SK-N-MC (cell line): ENCODE measurements at regions not wholly inside any gene's neighbourhood (a gene's known extent, or its start where the extent isn't known, plus 50 kb on each side); places are given as distances from the start of the nearest gene placed in this dataset.
A peak's percentile ranks its signal among the peaks of the same experiment; 100 is the strongest.

Source experiments
- DNase-seq: peaks from one replicate; pipeline ENCODE4 v3.0.0-alpha.2; 2011; ENCODE audit warnings: low read depth, low spot score
- H3K27ac ChIP-seq: fragments of 200-600 bp; sonication (generic); 2 replicates; pipeline ENCODE4 v1.5.1; 2016; ENCODE audit warnings: mixed run types
- H3K36me3 ChIP-seq: fragments of 200-600 bp; sonication (generic); 2 replicates; pipeline ENCODE4 v1.6.1; 2017; ENCODE audit warnings: antibody characterized with exemption, low read length, mixed read lengths; ENCODE audit not compliant: insufficient read depth
- H3K4me3 ChIP-seq: fragments of 200-600 bp; sonication (generic); 2 replicates; pipeline ENCODE4 v1.5.1; 2016
- H3K9ac ChIP-seq: fragments of 200-600 bp; sonication (generic); 2 replicates; pipeline ENCODE4 v1.8.0; 2017; ENCODE audit warnings: mixed run types, mixed read lengths; ENCODE audit not compliant: insufficient read length
- H3K9me3 ChIP-seq: fragments of 200-600 bp; sonication (generic); 2 replicates; pipeline ENCODE4 v1.6.1; 2017; ENCODE audit warnings: low read depth, mild to moderate bottlenecking, antibody characterized with exemption, low read length, moderate library complexity, mixed read lengths
- EZH2 ChIP-seq: fragments of 200-600 bp; sonication (generic); IDR thresholded peaks from one replicate; pipeline ENCODE4 v1.6.1; 2017; ENCODE audit warnings: antibody characterized with exemption
- FOXP2 ChIP-seq: optimal IDR thresholded peaks from 2 replicates; pipeline ENCODE3; 2011; ENCODE audit warnings: mild to moderate bottlenecking, moderate library complexity; ENCODE audit not compliant: insufficient read depth; ENCODE audit errors: extremely low read length, control extremely low read depth
- POLR2AphosphoS5 ChIP-seq: IDR thresholded peaks from 2 replicates; pipeline ENCODE4 v1.6.1; 2012; ENCODE audit warnings: mild to moderate bottlenecking, low read depth, low read length, borderline replicate concordance

GRCh38 chr10:2436933-2437332, 630.4 kb upstream of the PFKP start:
- H3K36me3 ChIP-seq = no peaks in the 10 kb centered on the region
- H3K27ac ChIP-seq = no peak overlapping the region
- no peak overlapping the region for H3K4me3 ChIP-seq
- no peaks in the 10 kb centered on the region for H3K9me3 ChIP-seq
- H3K9ac ChIP-seq = no peak overlapping the region
- no peak for DNase-seq
- TF ChIP-seq EZH2 = no peak
- TF ChIP-seq FOXP2 = no peak
- no peak for TF ChIP-seq POLR2AphosphoS5

GRCh38 chr10:2431961-2432360, 635.4 kb upstream of the PFKP start:
- TF ChIP-seq EZH2 = no peak
- TF ChIP-seq POLR2AphosphoS5 = no peak
- TF ChIP-seq FOXP2 = no peak
- H3K9ac ChIP-seq = no peak overlapping the region
- no peak overlapping the region for H3K27ac ChIP-seq
- DNase-seq = no peak
- no peaks in the 10 kb centered on the region for H3K36me3 ChIP-seq
- H3K9me3 ChIP-seq = no peaks in the 10 kb centered on the region
- H3K4me3 ChIP-seq = no peak overlapping the region

GRCh38 chr10:2427412-2427811, 639.9 kb upstream of the PFKP start:
- Histone ChIP-seq H3K9ac (no peak overlapping the region), H3K4me3 (no peak overlapping the region), H3K36me3 (no peaks in the 10 kb centered on the region), H3K27ac (no peak overlapping the region), H3K9me3 (no peaks in the 10 kb centered on the region)
- TF ChIP-seq POLR2AphosphoS5 = no peak
- TF ChIP-seq FOXP2 = no peak
- TF ChIP-seq EZH2 = no peak
- no peak for DNase-seq

- Histone ChIP-seq H3K9ac (no peak overlapping the region), H3K9me3 (no peaks in the 10 kb centered on the region), H3K27ac (no peak overlapping the region), H3K4me3 (no peak overlapping the region), H3K36me3 (no peaks in the 10 kb centered on the region)
- TF ChIP-seq EZH2 (no peak), POLR2AphosphoS5 (no peak)
- no peak for DNase-seq
These were observed 642.0 kb upstream of the PFKP start for GRCh38 chr10:2425320-2425719.

- Histone ChIP-seq H3K9me3 (no peaks in the 10 kb centered on the region), H3K4me3 (no peak overlapping the region), H3K27ac (peak overlapping the region; percentile 62; the same call in 1 of the 2 replicates), H3K9ac (no peak overlapping the region), H3K36me3 (no peaks in the 10 kb centered on the region)
- TF ChIP-seq FOXP2 = no peak
- TF ChIP-seq EZH2 = no peak
- no peak for TF ChIP-seq POLR2AphosphoS5
- no peak for DNase-seq
These were observed 652.8 kb upstream of the PFKP start for GRCh38 chr10:2414562-2414961.

- peak overlapping the region; percentile 62; the same call in 1 of the 2 replicates for H3K27ac ChIP-seq
- TF ChIP-seq EZH2 = no peak
- TF ChIP-seq POLR2AphosphoS5 = no peak
- no peak for TF ChIP-seq FOXP2
- H3K9ac ChIP-seq = no peak overlapping the region
- H3K9me3 ChIP-seq = no peaks in the 10 kb centered on the region
- no peak overlapping the region for H3K4me3 ChIP-seq
- no peaks in the 10 kb centered on the region for H3K36me3 ChIP-seq
- DNase-seq = no peak
These were observed 653.3 kb upstream of the PFKP start for GRCh38 chr10:2414039-2414438.

GRCh38 chr10:2410049-2410448, 657.3 kb upstream of the PFKP start:
- Histone ChIP-seq H3K9me3 (no peaks in the 10 kb centered on the region), H3K9ac (no peak overlapping the region), H3K36me3 (no peaks in the 10 kb centered on the region), H3K27ac (no peak overlapping the region), H3K4me3 (no peak overlapping the region)
- DNase-seq = no peak
- no peak for TF ChIP-seq POLR2AphosphoS5
- TF ChIP-seq FOXP2 = no peak
- TF ChIP-seq EZH2 = no peak

GRCh38 chr10:2401459-2401858, 664.1 kb upstream of the ADARB2 start:
- no peak overlapping the region for H3K9ac ChIP-seq
- TF ChIP-seq POLR2AphosphoS5 (no peak), EZH2 (no peak), FOXP2 (no peak)
- DNase-seq = no peak
- H3K27ac ChIP-seq = no peak overlapping the region
- H3K4me3 ChIP-seq = no peak overlapping the region
- H3K36me3 ChIP-seq = no peaks in the 10 kb centered on the region
- no peaks in the 10 kb centered on the region for H3K9me3 ChIP-seq

GRCh38 chr10:2399482-2399881, 662.2 kb upstream of the ADARB2 start:
- Histone ChIP-seq H3K4me3 (no peak overlapping the region), H3K36me3 (no peaks in the 10 kb centered on the region), H3K27ac (no peak overlapping the region), H3K9me3 (no peaks in the 10 kb centered on the region), H3K9ac (no peak overlapping the region)
- TF ChIP-seq POLR2AphosphoS5 (no peak), FOXP2 (no peak), EZH2 (no peak)
- no peak for DNase-seq
